NCI-H748 (cell line): ENCODE measurements at regions not wholly inside any gene's neighbourhood (a gene's known extent, or its start where the extent isn't known, plus 50 kb on each side); places are given as distances from the start of the nearest gene placed in this dataset.

Experiments used
- DNase-seq: peaks from one replicate; lab custom pipeline; 2025; ENCODE audit not compliant: unreplicated experiment; lab: John Stamatoyannopoulos, UW

DNA sequence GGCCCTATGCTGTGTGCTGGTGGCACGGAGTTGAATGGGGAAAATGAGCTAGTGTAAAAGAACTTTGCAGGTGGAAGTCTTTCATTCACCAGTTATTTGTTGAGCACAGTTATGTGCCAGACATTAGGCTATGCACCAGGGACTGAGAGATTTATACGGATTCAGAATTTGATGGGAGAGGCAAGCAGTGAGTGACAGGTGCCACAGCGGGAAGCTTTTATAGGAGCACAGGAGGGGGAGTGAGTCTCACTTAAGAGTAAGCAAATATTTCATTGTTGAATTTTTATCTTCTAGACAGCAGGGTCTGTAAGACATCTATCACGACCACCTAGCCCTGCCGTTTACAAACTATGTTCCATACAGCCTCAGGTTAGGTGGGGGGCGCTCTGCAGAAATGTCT, 320.6 kb downstream of the SNAPC1 start:
- peak; percentile 57 for DNase-seq

DNA sequence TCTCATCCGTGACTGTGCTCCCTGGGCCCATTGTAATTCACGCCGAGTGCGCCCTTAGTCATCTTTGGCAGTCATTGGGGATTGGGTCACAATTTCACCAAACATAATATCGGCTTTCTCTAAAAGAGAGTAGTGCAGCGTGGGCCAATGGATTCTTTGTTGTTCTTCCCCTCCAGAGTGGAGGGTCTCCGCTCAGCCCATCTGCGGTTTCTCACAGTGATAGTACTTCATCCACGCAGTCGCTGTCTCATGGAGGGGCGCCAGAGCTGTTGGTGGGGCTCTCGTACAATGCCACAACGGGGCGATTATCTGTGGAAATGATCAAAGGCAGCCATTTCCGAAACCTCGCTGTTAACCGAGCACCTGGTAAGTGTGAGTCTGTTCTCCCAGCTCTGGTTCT, 321.8 kb downstream of the SNAPC1 start:
- no peak for DNase-seq

DNA sequence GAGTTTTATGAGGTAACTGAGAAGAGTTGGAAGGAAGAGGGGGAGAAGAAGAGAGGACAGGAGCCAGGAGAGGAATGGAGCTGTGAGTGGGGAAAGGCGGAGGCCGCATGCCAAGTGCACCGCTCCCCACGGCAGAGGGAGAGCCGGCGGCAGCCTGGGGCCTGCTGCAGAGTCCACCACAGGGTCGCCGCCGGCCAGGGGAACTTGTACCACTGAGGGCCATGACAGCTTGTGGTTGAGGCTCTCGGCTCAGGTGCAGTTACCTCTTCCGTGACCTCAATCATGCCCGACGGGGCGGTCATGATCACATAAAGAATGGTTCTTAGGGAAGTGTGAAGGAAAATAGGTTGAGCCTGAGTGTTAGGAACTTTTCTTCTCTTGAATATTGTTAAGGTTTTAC, 325.0 kb downstream of the SNAPC1 start:
- no peak for DNase-seq

DNA sequence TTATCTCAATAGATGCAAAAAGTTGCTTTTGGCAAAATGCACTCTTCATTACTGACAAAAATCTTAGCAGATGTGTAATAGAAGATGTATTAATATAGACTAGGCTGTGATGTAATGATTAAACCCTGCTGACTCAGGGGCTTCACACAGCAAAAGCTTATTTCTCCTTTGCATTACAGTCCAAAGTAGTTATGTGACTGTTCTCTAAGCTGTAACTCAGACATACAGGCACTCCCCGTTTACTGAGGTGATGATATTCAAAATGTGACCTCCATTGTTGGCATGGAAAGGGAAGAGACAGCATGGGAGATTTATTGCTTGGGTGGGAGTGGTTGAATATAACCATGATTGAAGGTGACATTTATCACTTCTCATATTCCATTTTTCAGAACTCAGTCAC, 331.5 kb downstream of the SNAPC1 start:
- no peak for DNase-seq

DNA sequence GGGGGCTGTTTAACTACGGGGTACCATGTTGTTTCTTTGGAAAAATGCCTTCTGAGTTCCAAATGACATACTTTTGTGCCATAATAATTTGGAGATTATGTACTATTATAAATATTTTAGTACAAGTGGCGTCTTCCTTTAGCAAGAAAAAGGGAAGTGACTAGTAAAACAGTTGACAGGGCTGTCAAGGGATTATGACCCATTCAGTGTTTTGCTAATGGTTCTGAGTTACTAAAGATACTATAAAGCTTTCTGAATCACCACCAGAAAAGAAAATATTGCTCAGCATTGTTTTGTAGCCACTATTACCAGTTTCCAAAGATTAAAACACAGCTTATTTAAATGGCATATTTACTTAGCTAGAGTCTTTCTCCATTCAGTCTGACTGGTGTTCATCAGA, 334.9 kb downstream of the SNAPC1 start:
- no peak for DNase-seq

DNA sequence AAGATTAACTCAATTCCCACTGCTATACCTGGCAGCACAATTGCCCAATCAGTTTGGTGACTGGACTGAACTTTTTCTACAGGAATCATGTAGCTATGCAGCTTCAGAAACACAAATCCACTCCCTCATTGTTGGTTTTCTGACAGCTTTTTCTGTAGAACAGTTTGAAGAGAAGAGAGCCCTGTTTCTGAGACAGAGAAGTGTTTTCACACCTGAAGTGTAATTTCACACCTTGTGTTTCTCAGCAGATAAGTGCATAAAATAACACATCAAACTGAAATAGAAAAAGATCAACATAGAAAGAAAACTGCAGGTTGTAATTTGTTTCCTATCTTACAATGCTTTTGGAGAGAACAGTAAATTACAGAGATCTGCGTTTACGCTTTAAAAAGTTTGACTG, 335.6 kb downstream of the SNAPC1 start:
- DNase-seq, result no peak

DNA sequence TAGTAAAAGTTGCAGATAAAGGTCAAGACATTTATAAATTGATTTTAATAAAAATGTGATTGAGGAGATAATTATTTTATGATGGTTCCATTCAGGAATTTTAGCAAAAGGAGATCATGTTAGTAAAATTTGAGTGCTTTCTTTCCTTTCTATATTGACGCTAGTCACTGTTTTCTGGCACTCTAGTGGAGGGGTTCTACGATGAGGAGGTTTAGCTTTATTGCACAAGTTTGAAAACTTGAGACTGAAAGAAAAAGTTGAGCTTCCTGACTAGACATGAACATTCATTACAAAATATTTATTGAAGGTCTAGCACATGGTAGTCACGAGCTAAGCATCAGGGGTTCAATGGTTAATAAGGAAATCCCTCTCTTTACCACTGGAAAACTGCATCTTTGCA, 336.1 kb downstream of the SNAPC1 start:
- no peak for DNase-seq

DNA sequence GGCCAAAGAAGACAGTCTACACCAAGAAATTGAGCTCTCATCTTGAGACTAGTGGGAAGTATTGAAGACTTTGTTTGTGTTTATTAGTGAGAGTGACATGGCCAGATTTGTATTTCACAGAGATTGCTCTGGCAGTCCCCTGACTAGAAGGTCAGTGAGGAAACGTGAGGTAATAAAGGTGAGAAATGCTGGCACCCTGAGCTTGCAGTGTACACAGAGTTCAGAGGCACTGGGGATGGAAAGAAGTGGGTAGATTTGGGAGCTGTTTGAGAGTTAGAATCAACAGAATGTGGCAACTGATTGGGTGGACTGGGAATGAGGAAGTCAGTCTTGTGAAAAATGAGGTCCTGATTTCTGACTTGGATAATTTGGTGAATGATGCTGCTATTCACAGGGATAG, 336.9 kb downstream of the SNAPC1 start:
- no peak for DNase-seq

DNA sequence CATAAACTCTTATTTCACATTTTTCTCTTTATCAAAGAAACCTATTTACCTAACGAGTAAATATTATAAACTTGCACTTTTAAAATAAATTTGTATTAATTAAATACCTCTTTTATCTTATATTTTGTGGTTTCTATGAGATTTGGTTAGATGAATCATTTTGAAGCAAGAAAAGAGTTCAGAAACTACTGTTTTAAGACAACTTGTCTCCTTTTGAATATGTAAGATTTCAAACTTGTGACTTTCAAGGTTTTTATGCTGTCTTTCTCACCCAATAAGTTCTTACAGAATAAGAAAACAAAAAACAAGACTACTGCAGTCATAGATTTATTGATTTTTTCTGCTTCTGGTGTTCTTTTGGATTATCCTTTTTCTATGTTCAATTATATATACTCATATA, 339.0 kb downstream of the SNAPC1 start:
- DNase-seq, result no peak

DNA sequence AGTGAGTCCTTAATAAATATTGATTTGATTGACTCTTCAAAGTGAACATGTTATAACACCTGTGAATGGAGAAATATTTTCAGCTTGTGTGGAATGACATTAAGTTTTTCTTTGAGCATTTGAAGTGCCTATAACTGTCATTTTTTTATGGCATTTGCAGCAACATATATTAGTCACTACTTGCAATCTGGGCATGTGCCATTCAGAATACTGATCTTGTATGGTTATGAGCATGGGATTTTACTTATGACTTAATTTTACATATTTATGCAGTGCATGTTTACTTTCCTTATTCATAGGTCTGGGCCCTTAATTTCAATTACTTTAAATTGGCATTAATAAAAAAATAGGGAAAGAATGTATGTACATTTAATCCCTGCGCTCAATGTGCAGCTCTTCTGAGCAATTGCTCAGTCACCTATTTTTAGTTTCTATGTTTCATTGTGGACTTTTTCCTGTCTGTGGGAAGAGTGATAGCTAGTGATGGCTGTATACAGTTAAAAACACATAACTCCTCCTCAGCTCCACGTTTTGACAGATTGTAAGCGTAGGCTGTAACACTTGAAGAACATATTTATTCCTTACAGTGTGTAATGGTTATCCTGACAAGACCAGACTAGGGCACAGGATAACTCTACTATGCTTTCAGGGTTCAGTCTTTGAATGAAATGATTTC, 339.6 kb downstream of the SNAPC1 start:
- no peak for DNase-seq

DNA sequence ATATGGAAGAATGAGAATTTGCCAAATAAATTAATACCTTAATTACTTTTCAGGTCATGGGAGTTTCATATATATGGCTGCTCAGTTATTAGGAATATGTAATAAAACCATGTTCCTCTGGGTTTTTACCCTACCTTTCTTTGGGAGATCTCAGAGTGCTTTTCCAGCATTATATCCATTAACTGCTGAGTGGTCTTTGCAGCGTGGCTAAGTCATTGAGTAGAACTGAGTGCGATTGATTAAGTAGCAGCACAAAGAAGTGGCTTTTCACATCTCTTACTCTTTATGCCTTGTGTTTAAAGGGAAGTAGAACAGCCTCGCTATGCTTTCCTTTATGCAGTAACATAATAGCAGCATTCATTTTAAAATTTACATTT, 340.1 kb downstream of the SNAPC1 start:
- no peak for DNase-seq

DNA sequence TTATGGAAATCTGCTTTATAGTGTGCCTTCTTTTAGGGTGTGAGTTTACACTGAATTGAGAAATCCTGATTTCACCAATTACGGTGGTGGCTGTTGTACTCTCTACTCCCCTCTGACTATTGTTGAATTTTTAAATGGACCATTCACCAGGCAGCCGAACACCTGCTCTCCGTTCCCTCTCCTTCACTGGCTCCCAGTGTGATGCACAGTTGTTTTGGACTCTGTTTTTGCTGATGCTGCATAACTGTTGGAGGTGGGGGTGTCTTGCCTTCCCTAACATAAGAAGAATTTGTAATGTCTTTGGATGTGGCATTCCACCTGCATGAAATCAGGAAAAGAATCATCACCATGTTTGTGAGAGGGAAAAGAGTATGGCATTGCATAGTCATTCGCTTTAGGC, 341.2 kb downstream of the SNAPC1 start:
- peak; percentile 86 for DNase-seq

DNA sequence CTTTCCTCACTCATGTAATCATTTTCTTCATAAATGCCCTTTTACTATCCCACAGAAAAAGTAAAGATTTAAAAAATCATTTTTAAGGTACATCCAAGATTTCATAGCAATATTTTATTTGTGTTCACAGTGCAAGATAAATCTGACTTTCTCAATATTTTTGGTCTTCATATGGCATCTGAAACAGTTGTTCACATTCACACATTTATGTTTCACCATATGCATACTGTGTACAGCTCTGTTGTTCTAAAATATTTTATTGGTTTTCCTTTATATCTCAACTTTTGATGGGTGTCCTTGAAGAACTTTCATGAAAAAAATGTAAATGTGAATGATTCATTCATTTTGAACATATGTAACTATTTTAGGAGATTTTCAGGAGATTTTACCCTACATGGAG, 348.7 kb downstream of the SNAPC1 start:
- no peak for DNase-seq

DNA sequence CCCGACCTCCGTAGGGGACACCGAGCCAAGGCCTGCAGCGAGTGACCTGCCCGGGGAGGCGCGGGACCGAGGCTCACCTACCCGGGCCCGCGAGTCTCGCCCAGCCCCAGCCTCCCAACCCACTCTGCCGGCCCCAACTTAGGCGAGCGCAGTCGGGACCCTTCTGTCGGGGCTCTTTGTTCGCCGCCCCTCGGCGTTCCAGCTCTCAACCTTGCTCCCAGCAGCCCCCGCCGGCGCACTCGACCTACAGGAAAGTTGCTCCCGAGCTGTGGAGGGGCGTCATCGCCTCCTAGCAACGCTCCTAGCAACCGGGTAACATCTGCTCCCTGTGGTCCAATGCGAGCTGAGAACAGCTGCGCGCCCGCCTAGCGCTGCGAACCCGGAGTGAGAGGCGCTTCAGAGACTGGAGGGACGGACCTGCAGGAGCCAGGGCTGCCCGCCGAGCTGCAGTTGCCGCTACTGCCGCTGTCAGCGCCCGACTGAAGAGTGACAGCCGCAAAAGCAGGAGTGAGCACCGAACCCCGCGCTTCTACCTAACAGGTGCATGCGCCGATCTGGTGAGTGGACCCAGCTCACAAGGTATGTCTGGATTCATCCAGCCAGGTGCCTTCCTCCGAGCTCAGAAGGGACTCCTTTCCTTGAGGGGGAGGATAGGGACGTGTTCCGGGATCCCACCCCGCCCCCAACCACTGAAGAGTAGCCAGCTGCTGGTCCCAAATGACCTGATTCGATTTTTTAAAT, 355.0 kb downstream of the SNAPC1 start:
- peak; percentile 98 for DNase-seq

DNA sequence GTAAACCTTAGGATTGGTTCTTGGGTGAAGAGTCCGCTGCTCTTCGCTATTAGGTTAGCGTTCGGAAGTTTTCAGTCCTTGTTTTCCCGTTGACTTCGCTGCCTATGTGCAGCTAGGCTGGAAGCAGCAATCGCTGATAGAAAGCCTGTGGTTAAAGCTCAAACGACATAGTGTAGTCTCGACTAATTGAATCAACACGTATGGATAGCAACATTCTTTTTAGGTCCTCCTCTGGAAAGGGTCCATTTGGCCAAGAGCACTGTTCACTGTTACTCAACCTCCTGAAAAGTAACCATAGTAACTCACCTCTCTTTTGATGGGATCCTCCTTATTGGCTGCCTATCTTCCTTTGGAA, 355.5 kb downstream of the SNAPC1 start:
- peak; percentile 69 for DNase-seq

DNA sequence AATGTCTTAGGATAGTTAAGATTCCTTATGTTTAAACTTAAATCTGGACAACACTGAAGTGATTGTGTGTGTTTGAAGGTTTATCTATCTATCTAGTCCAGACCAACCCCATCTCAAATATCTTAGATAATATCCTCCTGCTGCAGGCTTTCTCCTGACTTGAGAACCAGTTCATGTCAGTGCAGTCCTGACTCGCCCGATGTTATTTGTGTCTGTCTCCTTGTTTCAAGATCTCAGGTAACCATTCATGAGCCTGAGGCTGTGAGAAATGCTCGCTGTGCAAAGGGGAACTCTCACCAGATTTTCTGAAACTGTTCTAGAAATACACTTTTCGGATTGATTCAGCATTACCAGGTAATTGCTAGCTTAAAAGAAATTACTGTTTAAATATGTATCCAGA, 356.2 kb downstream of the SNAPC1 start:
- DNase-seq, result peak; percentile 21

DNA sequence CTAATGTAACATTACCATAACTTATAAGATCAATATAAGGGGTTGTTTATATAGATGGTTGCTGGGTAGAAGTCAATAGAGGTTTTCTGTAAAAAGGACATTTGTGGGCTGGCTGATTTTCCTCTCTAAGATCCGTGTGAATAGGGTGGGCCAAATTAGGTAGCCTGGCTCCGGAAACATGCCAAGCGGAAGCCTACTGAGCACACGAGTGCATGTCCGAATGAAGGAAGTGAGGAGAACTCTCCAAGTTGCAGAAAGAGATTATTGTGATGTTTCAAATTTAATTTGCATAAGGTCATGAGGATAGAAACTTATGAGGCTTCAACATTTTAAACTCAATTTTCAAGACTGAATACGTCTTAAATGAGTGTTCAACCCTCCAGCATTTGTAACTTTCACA, 356.7 kb downstream of the SNAPC1 start:
- DNase-seq, result no peak

DNA sequence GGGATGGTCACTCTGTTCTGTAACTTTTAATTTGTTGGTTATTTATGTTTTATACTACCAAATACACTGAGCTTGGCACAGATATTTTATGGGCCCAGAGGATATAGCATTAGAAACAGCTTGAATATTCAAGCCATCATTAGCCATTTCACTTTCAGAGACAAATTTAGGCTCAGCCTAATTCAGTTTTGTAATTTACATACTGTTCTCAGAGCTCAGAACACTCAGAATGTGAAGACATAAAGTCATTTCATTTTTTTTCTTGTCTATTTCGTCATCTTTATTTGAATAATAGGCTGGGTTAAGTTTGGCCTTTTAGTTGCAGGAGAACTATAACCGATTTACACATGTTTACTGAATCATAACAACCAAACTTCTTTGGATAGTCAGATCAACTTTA, 361.7 kb downstream of the SNAPC1 start:
- no peak for DNase-seq

DNA sequence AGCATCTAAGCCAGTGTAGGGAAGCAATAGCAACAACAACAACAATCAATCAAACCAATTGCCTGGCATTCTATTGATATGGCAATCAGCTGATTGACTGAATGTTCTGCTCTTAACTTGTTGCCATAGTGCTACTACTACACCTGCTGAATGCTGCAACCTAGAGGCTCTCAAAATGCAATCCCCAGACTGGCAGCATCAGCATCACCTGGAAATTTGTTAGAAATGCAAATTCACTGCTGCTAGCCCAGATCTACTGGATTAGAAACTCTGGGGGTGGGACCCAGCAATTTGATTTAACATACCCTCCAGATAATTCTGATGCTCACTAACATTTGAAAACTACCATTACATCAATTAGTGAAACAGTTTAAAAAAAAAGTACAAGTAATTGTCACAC, 363.6 kb downstream of the SNAPC1 start:
- no peak for DNase-seq

DNA sequence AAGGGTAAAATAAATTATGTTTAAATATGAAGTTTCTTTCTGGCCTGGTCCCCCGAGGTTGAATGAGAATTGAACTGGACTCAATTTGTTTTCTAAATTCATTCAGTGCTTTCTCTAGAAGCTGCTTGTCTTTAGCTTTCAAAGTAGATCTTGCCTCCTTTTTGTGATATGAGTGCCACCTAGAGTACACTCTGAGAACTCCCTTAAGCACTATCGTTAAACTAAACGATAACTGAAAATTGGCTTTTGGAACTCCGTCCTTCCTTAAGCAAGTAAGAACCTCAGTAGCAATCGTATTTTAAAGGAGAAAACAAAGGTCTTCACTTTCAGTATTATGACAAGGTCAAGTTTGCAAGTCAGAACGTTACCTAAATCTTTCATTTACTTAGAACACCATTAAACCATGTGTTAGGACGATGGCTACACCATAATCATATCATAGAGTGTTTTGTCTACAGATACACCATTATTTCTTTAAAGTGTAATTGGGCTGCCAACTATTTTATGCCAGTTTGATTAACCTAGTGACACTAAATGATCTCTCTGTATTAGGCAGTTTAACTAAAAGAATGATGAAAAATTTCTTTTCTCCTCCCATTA, 364.8 kb downstream of the SNAPC1 start:
- peak; percentile 79 for DNase-seq

DNA sequence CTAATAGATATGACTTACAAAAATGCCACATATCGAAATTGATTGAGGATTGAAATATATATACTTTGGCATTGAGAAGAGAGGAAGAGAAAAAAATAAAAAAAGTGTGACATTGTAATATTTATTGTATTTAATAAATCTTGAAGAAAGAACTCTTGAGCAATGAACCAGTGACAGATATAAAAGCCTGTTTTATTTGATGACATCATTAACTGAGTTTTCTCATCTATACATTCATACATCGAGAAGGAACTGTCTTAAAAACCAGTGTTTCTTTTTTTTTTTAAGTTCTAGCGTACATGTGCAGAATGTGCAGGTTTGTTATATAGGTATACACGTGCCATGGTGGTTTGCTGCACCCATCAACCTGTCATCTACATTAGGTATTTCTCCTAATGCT, 368.2 kb downstream of the SNAPC1 start:
- DNase-seq, result no peak

DNA sequence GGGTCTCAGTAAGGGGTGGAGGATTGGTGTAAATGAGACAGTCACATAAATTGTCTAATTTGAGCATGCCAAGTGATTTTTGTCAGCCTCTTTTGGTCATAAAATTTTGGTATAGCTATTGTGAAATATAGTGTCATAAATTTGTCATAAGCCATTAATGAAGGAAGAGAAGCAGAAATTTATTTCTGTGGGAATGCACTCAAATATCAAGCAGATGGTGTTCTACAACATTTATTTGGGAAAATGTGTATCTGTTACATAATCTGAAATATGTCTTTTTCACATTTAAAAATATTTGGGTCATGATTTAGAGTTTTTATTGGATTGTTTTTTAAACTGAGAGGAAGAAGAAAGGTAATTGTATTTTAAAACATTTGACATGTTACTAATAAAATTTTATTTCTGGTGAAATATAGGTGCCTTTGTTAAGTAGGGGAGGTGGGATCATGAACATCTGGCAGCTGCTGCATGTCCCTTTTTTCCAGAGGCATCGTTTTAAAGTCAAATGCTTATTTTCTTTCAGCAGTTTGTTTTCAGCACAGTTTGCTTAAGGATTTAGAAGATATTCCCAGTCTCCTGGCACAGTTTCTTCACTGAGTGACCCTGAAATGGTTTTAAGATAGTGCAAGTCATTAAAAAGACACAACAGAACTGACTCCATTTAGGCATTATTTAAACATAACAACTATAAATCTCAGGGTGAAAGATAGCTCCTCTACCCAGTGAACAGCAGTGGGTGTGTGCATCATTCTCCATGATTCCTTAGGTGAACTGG, 371.7 kb downstream of the SNAPC1 start:
- DNase-seq, result no peak
